H1 (cell line): ENCODE measurements at regions not wholly inside any gene's neighbourhood (a gene's known extent, or its start where the extent isn't known, plus 50 kb on each side); places are given as distances from the start of the nearest gene placed in this dataset.

Experiments
- CTCF ChIA-PET: fragments of 300-600 bp; sonication (Branson Sonifier 250); formaldehyde crosslinking; loops from one replicate; lab custom pipeline; 2021; ENCODE audit not compliant: partially characterized antibody; lab: Charles Lee
- POLR2A ChIA-PET: fragments of 300-600 bp; sonication (Branson Sonifier 250); formaldehyde crosslinking; loops from one replicate; lab custom pipeline; 2021; ENCODE audit warnings: inconsistent platforms; ENCODE audit not compliant: partially characterized antibody; lab: Charles Lee
- DNase-seq, 2 experiments: peaks; one replicate each; pipeline versions ENCODE4 v3.0.0 to v3.0.0-alpha.2; 2010 to 2022; ENCODE audit warnings: low spot score in 2 of 2, low read depth in 1 of 2, mixed read lengths in 1 of 2
- FAIRE-seq: peaks from 2 replicates; lab custom pipeline; 2011; peaks lifted over from hg19 to GRCh38; lab: Jason Lieb, UNC
- H2AFZ ChIP-seq: 2 replicates; pipeline ENCODE4 v1.8.1; 2012; ENCODE audit warnings: low read length, inconsistent platforms
- H2AK5ac ChIP-seq: 2 replicates; pipeline ENCODE4 v1.6.1; 2013; ENCODE audit warnings: low read depth, low read length
- H2BK120ac ChIP-seq: replicated peaks from 2 replicates; pipeline ENCODE3; 2013; ENCODE audit warnings: low read depth, low read length, inconsistent platforms
- H2BK12ac ChIP-seq: 2 replicates; pipeline ENCODE4 v1.6.1; 2013; ENCODE audit warnings: low read depth, low read length
- H2BK15ac ChIP-seq: 2 replicates; pipeline ENCODE4 v1.6.1; 2013; ENCODE audit warnings: low read length
- H2BK20ac ChIP-seq: 2 replicates; pipeline ENCODE4 v1.6.1; 2013; ENCODE audit warnings: low read length
- H2BK5ac ChIP-seq: 2 replicates; pipeline ENCODE4 v1.6.1; 2013; ENCODE audit warnings: low read depth, low read length
- H3K14ac ChIP-seq: 2 replicates; pipeline ENCODE4 v1.6.1; 2013; ENCODE audit warnings: inconsistent platforms; ENCODE audit not compliant: insufficient read length
- H3K18ac ChIP-seq: 2 replicates; pipeline ENCODE4 v1.6.1; 2013; ENCODE audit warnings: low read length; ENCODE audit errors: extremely low read depth
- H3K23ac ChIP-seq: 2 replicates; pipeline ENCODE4 v1.6.1; 2013; ENCODE audit warnings: inconsistent platforms; ENCODE audit not compliant: insufficient read length
- H3K23me2 ChIP-seq: 2 replicates; pipeline ENCODE4 v1.6.1; 2013; ENCODE audit warnings: low read depth, low read length
- H3K27ac ChIP-seq: 2 replicates; pipeline ENCODE4 v1.6.1; 2011; ENCODE audit warnings: low read depth, low read length, inconsistent platforms
- H3K27me3 ChIP-seq, 4 experiments: replicated peaks in 1 of 4; 1 replicate in 1 of 4; 2 replicates in 3 of 4; pipeline versions ENCODE4 v1.6.1 to v1.8.1; 2011 to 2013; ENCODE audit warnings: low read length in 3 of 4, mild to moderate bottlenecking in 3 of 4, inconsistent platforms in 2 of 4, mixed read lengths in 2 of 4, moderate library complexity in 1 of 4; ENCODE audit not compliant: control insufficient read depth in 3 of 4, insufficient read depth in 3 of 4; ENCODE audit errors: extremely low read depth in 1 of 4
- H3K36me3 ChIP-seq, 4 experiments: 2 replicates each; pipeline versions ENCODE4 v1.6.1 to v1.8.1; 2011 to 2013; ENCODE audit warnings: mild to moderate bottlenecking in 4 of 4, low read length in 3 of 4, moderate library complexity in 2 of 4, control low read depth in 1 of 4, inconsistent platforms in 1 of 4; ENCODE audit not compliant: insufficient read depth in 4 of 4, control insufficient read depth in 2 of 4
- H3K4ac ChIP-seq: replicated peaks from 2 replicates; pipeline ENCODE3; 2013; ENCODE audit warnings: low read length, low read depth, mixed read lengths, inconsistent platforms; ENCODE audit not compliant: insufficient read length
- H3K4me1 ChIP-seq, 4 experiments: replicated peaks in 1 of 4; 1 replicate in 1 of 4; 2 replicates in 3 of 4; pipeline versions ENCODE4 v1.6.1 to v1.8.1; 2011 to 2013; ENCODE audit warnings: low read length in 3 of 4, inconsistent platforms in 2 of 4, mixed read lengths in 1 of 4; ENCODE audit not compliant: insufficient read depth in 4 of 4, control insufficient read depth in 3 of 4
- H3K4me2 ChIP-seq, 2 experiments: 2 replicates each; pipeline versions ENCODE4 v1.6.1 to v1.8.1; 2011 to 2013; ENCODE audit warnings: low read depth in 2 of 2, low read length in 2 of 2, control low read depth in 1 of 2, inconsistent platforms in 1 of 2, mild to moderate bottlenecking in 1 of 2; ENCODE audit not compliant: insufficient read depth in 1 of 2
- H3K4me3 ChIP-seq, 4 experiments: fragments of 200-600, 300-600 bp in 1 of 4; sonication (generic), shearing (Covaris generic), sonication (Bioruptor Twin) in 1 of 4; 2 replicates each; pipeline versions ENCODE4 v1.5.1 to v1.8.1; 2011 to 2016; ENCODE audit warnings: low read length in 4 of 4, low read depth in 3 of 4, control low read depth in 2 of 4, inconsistent platforms in 2 of 4, mild to moderate bottlenecking in 2 of 4, mixed read lengths in 1 of 4, moderate library complexity in 1 of 4; ENCODE audit not compliant: insufficient read depth in 2 of 4; ENCODE audit errors: extremely low read depth in 1 of 4
- H3K56ac ChIP-seq: replicated peaks from 2 replicates; pipeline ENCODE3; 2013; ENCODE audit warnings: low read depth, mild to moderate bottlenecking, mixed read lengths, low read length, inconsistent platforms; ENCODE audit not compliant: insufficient read length
- H3K79me1 ChIP-seq: 2 replicates; pipeline ENCODE4 v1.6.1; 2013; ENCODE audit warnings: low read depth, low read length, control low read depth
- H3K79me2 ChIP-seq, 2 experiments: 2 replicates each; pipeline versions ENCODE4 v1.6.1 to v1.8.1; 2012 to 2013; ENCODE audit warnings: low read length in 2 of 2, mild to moderate bottlenecking in 2 of 2, inconsistent platforms in 1 of 2; ENCODE audit not compliant: insufficient read depth in 2 of 2, control insufficient read depth in 1 of 2
- H3K9ac ChIP-seq, 4 experiments: replicated peaks in 1 of 4; 1 replicate in 1 of 4; 2 replicates in 3 of 4; pipeline versions ENCODE4 v1.6.1 to v1.8.1; 2011 to 2013; ENCODE audit warnings: low read depth in 3 of 4, low read length in 3 of 4, control low read depth in 2 of 4, mild to moderate bottlenecking in 2 of 4, moderate library complexity in 2 of 4, inconsistent platforms in 1 of 4; ENCODE audit errors: extremely low read depth in 1 of 4
- H3K9me3 ChIP-seq, 2 experiments: 2 replicates each; pipeline versions ENCODE4 v1.6.1 to v1.8.1; 2012 to 2013; ENCODE audit warnings: mild to moderate bottlenecking in 2 of 2, moderate library complexity in 2 of 2, control low read depth in 1 of 2, inconsistent platforms in 1 of 2, low read depth in 1 of 2, low read length in 1 of 2, mixed read lengths in 1 of 2; ENCODE audit not compliant: insufficient read depth in 2 of 2
- H4K20me1 ChIP-seq, 2 experiments: replicated peaks in 1 of 2; 2 replicates each; pipeline versions ENCODE3 to v1.8.1; 2011 to 2013; ENCODE audit warnings: inconsistent platforms in 2 of 2, low read length in 2 of 2, mild to moderate bottlenecking in 1 of 2; ENCODE audit not compliant: insufficient read depth in 2 of 2, control insufficient read depth in 1 of 2
- H4K5ac ChIP-seq: 2 replicates; pipeline ENCODE4 v1.6.1; 2013; ENCODE audit warnings: low read length, low read depth, mixed read lengths, inconsistent platforms; ENCODE audit not compliant: insufficient read length
- H4K8ac ChIP-seq: 2 replicates; pipeline ENCODE4 v1.8.0; 2013; ENCODE audit warnings: mild to moderate bottlenecking, moderate library complexity, low read length, inconsistent platforms; ENCODE audit not compliant: insufficient read depth; ENCODE audit errors: extremely low read depth
- H4K91ac ChIP-seq: replicated peaks from 2 replicates; pipeline ENCODE3; 2013; ENCODE audit warnings: low read length, mixed read lengths, inconsistent platforms; ENCODE audit not compliant: insufficient read length
- BCL11A ChIP-seq, 2 experiments: IDR thresholded peaks; one replicate each; pipeline ENCODE4 v1.6.1; 2011; ENCODE audit warnings: low read depth in 2 of 2, low read length in 2 of 2, mild to moderate bottlenecking in 2 of 2
- EZH2 ChIP-seq: fragments of 200-600 bp; sonication (generic); IDR thresholded peaks from 2 replicates; pipeline ENCODE4 v1.7.1; 2012; ENCODE audit warnings: low read depth, mild to moderate bottlenecking, moderate library complexity, low read length, inconsistent platforms; ENCODE audit not compliant: severe bottlenecking
- FOSL1 ChIP-seq: IDR thresholded peaks from 2 replicates; pipeline ENCODE4 v1.6.1; 2011; ENCODE audit warnings: mild to moderate bottlenecking, low read depth, low read length, moderate library complexity; ENCODE audit not compliant: insufficient read depth
- GTF2F1 ChIP-seq: IDR thresholded peaks from 2 replicates; pipeline ENCODE4 v1.6.1; 2012; ENCODE audit warnings: low read depth, low read length, improper control_type of control experiment, borderline replicate concordance
- MAFK ChIP-seq: IDR thresholded peaks from 2 replicates; pipeline ENCODE4 v1.6.1; 2012; ENCODE audit warnings: low read depth, mild to moderate bottlenecking, improper control_type of control experiment, low read length
- NRF1 ChIP-seq: IDR thresholded peaks from 2 replicates; pipeline ENCODE4 v1.6.1; 2011; ENCODE audit warnings: mild to moderate bottlenecking, low read depth, low read length, improper control_type of control experiment
- PHF8 ChIP-seq: fragments of 200-600 bp; sonication (generic); conservative IDR thresholded peaks from 2 replicates; pipeline ENCODE4 v1.7.1; 2012; ENCODE audit warnings: low read depth, mild to moderate bottlenecking, inconsistent platforms, low read length, moderate library complexity
- POU5F1 ChIP-seq: IDR thresholded peaks from 2 replicates; pipeline ENCODE4 v1.6.1; 2011; ENCODE audit warnings: low read depth, mild to moderate bottlenecking, low read length, moderate library complexity
- RXRA ChIP-seq: IDR thresholded peaks from 2 replicates; pipeline ENCODE4 v1.6.1; 2011; ENCODE audit warnings: low read depth, mild to moderate bottlenecking, low read length, moderate library complexity; ENCODE audit not compliant: insufficient read depth
- SP2 ChIP-seq: IDR thresholded peaks from 2 replicates; pipeline ENCODE4 v1.6.1; 2012; ENCODE audit warnings: mild to moderate bottlenecking, low read length, inconsistent platforms
- TBP ChIP-seq: IDR thresholded peaks from 2 replicates; pipeline ENCODE4 v1.6.1; 2011; ENCODE audit warnings: low read depth, low read length, improper control_type of control experiment
- WGBS, 2 experiments: shearing (Covaris generic) in 1 of 2; methylation state at CpG; one replicate each; pipeline versions ENCODE4 v1.1.6 to v1.1.7; 2013 to 2015; ENCODE audit warnings: low lambda C conversion rate in 2 of 2, mixed read lengths in 2 of 2, inconsistent platforms in 1 of 2, low coverage in 1 of 2, missing lambda C conversion rate in 1 of 2; ENCODE audit not compliant: insufficient replicate concordance in 2 of 2, insufficient coverage in 1 of 2, insufficient read length in 1 of 2; ENCODE audit errors: extremely low coverage in 1 of 2, missing lambda C conversion rate in 1 of 2; 5-methylcytosine and 5-hydroxymethylcytosine counted together

DNA sequence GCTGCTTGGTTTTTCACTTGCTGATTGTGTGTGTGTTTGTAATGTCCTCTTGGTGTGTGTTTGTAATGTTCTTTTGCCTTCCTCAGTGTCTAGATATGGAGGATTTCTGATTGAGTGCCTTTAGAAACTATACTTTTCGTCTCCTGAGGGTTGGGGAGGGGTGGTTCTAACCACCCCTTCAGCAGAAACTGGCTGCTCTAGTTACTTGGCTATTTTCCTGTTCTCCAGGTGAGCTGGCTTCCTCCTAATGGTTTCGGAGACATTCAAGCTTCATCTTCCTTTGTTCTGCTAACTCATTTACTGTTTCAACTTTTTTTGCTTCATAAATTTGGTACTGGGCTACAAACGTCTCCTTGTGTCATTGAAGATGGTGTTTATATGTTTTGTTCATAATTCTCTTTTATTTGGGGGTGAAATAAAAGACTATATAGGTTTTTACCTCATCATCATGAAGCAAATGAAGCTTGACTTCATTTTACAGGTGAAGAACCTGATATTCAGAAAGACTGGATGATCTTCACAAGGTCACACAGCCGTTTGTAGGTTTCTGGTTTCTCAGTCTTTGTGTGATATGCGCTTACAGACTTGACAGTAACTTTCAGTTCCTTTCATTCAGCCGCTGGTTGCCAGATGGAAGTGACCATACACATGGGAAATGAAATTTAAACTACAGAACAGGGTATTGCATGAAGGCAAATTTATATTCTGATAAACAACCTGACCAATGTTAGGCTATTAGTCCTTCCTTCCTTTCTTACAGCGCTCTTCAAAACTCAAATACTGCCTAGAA is 238.5 kb downstream of the GALR1 start:
- no peaks in the 10 kb centered on the region for H3K79me1 ChIP-seq
- H2AK5ac ChIP-seq: no peak overlapping the region
- no peak overlapping the region for H2BK5ac ChIP-seq
- H3K36me3 ChIP-seq: no peaks in the 10 kb centered on the region
- H3K18ac ChIP-seq: no peak overlapping the region
- no peak overlapping the region for H2AFZ ChIP-seq
- H3K23ac ChIP-seq: no peak overlapping the region
- no peak for DNase-seq
- H3K4ac ChIP-seq: no peak overlapping the region
- H3K27ac ChIP-seq: no peak overlapping the region
- H4K20me1 ChIP-seq: no peaks in the 10 kb centered on the region
- no peaks in the 10 kb centered on the region; the same call in 1 of the 2 replicates for H3K23me2 ChIP-seq
- H3K9ac ChIP-seq: no peak overlapping the region
- no peaks in the 10 kb centered on the region for H3K9me3 ChIP-seq
- H3K56ac ChIP-seq: no peak overlapping the region
- H3K4me3 ChIP-seq: no peak overlapping the region
- peaks cover 0 to 1% (median 0%) of the 10 kb centered on the region in 4 experiments; a peak in 1 of 7 replicates for H3K27me3 ChIP-seq
- H3K4me2 ChIP-seq: no peak overlapping the region
- H3K4me1 ChIP-seq: no peaks in the 10 kb centered on the region
- no peak overlapping the region for H2BK120ac ChIP-seq
- no peak overlapping the region for H4K91ac ChIP-seq
- TF ChIP-seq MAFK (no peak), SP2 (no peak), TBP (no peak), NRF1 (no peak), GTF2F1 (no peak), BCL11A (IDR thresholded peaks at IDR 0.05; ENCODE audit: low read depth in 2 of 2, low read length in 2 of 2) (no peak), FOSL1 (no peak), RXRA (no peak), PHF8 (no peak), POU5F1 (no peak), EZH2 (no peak)
- TF ChIP-seq, all 59 proteins: peak for 0
- POLR2A ChIA-PET: no interaction called here
- Histone ChIP-seq H4K5ac (no peak overlapping the region), H2BK12ac (no peak overlapping the region), H4K8ac (no peak overlapping the region), H2BK15ac (no peak overlapping the region), H3K79me2 (no peaks in the 10 kb centered on the region), H2BK20ac (no peak overlapping the region), H3K14ac (no peak overlapping the region)
- CTCF ChIA-PET: interaction anchor here (1.1 kb wide), 1 partner anchor 9 kb away, joined by 4 read pairs; no protein-coding TSS in a partner anchor
- no peak for FAIRE-seq
- 90% methylated on average over 7 of the region's 7 CpGs; no CpG with 5 or more reads in 1 of the 2 experiments for WGBS, 2 experiments
